Head of caudate nucleus (tissue), 42 donors: ENCODE measurements at regions not wholly inside any gene's neighbourhood (a gene's known extent, or its start where the extent isn't known, plus 50 kb on each side); places are given as distances from the start of the nearest gene placed in this dataset.

ENCODE experiments used
- DNase-seq, 42 donors: peaks; one replicate each; pipeline versions ENCODE4 v3.0.0 to v3.0.0-alpha.2; 2020 to 2021; ENCODE audit warnings: mixed read lengths in 7 of 42
- intact Hi-C: fragments of 100-400 bp; cut with DNase I; formaldehyde crosslinking; loops from one replicate; pipeline ENCODE4 v1.15.0; 2022

GRCh38 chr19:30718014-30718413 lies 345.8 kb downstream of the ZNF536 start:
- DNase-seq: no peak
- intact Hi-C loops: no loop called here

GRCh38 chr19:30717381-30717780 lies 345.2 kb downstream of the ZNF536 start:
- intact Hi-C loops: no loop called here

DNA sequence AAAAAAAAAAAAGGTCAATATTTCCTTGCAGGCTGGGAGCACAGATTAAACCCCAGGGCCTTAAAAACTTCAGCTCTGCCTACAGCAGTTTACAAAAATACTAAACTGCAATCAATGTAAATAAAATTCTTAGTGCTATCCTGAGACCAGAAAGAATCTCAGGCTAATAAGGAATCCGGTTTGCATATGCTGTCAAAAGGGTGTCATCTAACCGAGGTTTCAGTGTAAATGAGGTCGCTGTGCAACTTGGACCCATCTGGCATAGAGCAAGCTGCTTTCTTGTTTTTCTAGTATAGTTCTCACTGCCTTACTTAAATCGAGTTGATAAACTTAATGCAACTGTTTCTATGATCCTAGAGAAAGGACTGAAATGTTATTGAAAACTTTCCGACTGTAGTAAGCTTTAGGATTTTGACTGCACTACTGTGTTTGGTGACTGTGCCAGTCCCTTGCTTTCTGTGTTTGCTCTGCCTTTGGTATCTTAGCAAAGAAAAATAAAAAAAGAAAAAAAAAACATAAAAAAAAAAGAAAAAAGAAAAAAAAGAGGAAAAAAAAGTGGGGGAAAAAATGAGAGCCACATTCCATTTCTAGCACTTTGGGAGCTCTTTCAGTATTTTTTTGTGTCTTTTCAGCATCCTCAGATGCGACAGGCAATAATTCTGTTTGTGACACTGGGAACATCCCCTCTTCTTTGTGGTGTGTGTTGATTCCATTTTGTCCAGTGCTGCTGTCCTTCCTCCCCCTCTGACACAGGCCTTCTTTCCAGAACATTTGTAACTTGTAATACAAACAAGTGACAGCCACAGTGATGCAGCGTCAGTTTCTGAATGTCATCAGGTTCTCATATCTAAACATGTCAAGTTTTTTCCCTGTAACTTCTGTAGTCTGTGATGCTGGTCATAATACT lies 340.5 kb downstream of the ZNF536 start:
- intact Hi-C loops: no loop called here
- DNase-seq: no peak

More at GRCh38 chr19:30717381-30717780, 345.2 kb downstream of the ZNF536 start:
- DNase-seq: no peak

DNA sequence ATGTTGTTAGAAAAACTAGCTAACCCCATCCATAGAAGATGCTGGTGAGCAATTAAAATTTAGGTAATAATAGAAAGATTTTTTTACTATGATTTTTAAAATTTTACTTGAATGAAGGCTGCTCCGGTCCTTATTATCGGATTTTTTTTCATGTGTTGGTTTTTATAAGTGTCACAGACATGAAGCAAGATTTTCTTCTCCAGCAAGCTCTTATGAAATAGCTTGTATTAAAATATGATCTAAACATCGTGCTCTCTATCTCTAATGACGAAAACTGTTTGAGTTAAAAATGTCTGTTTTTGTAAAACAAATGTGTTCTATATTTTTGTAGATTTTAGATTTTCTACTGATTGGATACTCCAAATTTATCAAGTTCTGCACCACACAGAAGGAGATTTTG lies 339.6 kb downstream of the ZNF536 start:
- intact Hi-C loops: no loop called here
- DNase-seq: no peak

DNA sequence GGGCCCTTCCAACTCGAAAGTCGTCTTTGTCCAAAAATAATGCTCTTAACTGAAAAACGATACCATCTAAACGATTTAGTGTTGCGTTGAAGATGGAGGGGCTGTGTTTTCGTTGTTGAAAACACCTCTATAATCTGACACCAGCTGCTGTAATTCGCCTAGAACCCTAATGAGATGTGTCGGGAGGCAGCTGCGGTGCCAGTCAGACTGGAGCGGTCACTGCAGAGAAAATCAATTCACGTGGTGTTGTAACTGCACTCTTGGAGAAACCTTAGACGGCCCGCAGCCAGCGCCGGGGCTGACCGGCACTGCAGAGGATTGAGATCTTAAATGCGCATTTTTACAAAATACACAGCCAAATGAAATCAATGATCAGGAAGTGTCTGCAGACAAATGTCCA lies 339.1 kb downstream of the ZNF536 start:
- intact Hi-C loops: no loop called here
- no peak for DNase-seq

GRCh38 chr19:30710721-30711120 lies 338.5 kb downstream of the ZNF536 start:
- intact Hi-C loops: no loop called here
- no peak for DNase-seq

GRCh38 chr19:30708416-30709178 lies 336.4 kb downstream of the ZNF536 start:
- intact Hi-C loops: no loop called here
- DNase-seq: no peak

GRCh38 chr19:30704771-30705330 lies 332.7 kb downstream of the ZNF536 start:
- DNase-seq: no peak

GRCh38 chr19:30703645-30704044 lies 331.5 kb downstream of the ZNF536 start:
- no peak for DNase-seq
- intact Hi-C loops: no loop called here

More at GRCh38 chr19:30704771-30705330, 332.7 kb downstream of the ZNF536 start:
- intact Hi-C loops: no loop called here

GRCh38 chr19:30701178-30701577 lies 329.0 kb downstream of the ZNF536 start:
- no peak for DNase-seq
- intact Hi-C loops: no loop called here

- intact Hi-C loops: no loop called here
- no peak for DNase-seq
These were observed 327.7 kb downstream of the ZNF536 start for GRCh38 chr19:30699871-30700280.

DNA sequence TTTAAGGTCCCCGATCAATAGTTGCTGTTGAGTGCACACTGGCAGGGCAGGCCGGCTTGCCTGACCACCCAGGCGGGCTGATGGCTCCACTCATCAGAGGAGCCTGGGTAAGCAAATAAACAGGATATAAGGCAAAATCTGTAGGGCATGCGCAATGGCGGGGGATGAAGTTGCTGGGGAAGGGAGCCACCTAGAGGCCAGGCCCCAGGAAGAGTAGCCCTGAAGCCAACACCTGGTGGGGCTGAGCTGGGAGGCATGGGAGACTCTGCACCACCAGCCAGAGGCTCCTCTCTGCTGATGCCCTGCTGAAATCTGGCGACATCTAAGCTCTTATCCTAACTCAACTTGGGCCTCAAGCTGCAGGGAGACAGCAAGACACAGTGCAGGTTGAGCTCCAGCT lies 324.3 kb downstream of the ZNF536 start:
- intact Hi-C loops: no loop called here
- DNase-seq: peak in 1 of 42 donors; percentile 52

GRCh38 chr19:30695171-30695875 lies 323.1 kb downstream of the ZNF536 start:
- intact Hi-C loops: no loop called here
- no peak for DNase-seq

GRCh38 chr19:30694156-30694755 lies 322.1 kb downstream of the ZNF536 start:
- intact Hi-C loops: no loop called here
- DNase-seq: no peak

GRCh38 chr19:30692879-30693503 lies 320.8 kb downstream of the ZNF536 start:
- no peak for DNase-seq
- intact Hi-C loops: no loop called here

DNA sequence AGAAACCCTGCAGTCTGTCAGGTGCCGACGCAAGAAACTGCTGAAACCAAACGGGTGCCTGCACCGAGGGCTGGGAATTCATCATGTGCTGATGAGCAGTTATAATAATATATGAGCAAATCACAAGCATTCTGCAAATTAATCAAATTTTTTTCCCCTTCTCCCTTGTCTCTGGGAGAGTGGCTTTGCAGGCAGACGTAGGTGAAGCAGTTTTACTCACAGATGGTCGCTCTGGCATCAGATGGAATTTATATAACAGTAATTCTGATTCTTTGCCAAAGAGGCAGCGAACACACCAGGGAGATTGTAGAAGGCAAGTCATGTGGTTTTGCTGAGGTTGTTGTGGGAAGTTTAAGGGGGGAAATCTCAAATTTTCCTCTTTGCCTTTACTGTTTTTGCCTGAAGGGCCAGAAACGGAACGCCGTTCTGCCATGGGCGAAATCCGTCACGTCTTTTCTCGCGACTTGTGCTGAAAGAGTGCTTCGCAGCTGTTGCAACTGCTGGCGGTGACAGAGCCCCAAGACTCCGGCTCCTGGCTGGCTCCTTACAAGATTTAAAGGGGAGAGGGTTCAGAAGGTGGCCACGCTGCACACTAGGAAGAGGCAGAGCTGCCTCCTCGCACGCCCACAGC lies 320.1 kb downstream of the ZNF536 start:
- intact Hi-C loops: no loop called here
- peak in 27 of 42 donors; percentile 13 to 62 (median 40) for DNase-seq

DNA sequence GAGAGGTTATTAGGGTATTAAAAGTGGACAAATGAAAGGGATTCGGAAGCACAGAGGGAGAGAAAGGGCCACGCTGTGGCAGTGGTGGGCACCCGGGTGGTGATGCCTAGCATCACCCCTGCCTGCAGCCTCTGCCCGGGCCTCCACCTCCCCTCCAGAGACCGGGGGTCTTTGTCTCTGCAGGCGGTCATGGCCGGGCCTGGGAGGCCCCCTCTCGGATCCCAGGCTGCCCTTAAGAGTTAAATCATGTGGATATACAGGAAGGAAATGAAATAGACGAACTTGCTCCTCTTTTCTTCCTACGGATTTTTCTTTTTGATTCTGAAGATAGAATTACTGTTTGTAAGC lies 319.6 kb downstream of the ZNF536 start:
- no peak for DNase-seq
- intact Hi-C loops: no loop called here
